GM18951 (cell line): ENCODE measurements at regions not wholly inside any gene's neighbourhood (a gene's known extent, or its start where the extent isn't known, plus 50 kb on each side); places are given as distances from the start of the nearest gene placed in this dataset.

ENCODE experiments used
- POLR2A ChIP-seq: IDR thresholded peaks from 4 replicates; pipeline ENCODE4 v1.6.1; 2011; ENCODE audit warnings: mild to moderate bottlenecking; ENCODE audit not compliant: insufficient read length, insufficient read depth; ENCODE audit errors: extremely low read depth
- in situ Hi-C: fragments of 300-500 bp; cut with MboI; formaldehyde crosslinking; loops from one replicate; pipeline ENCODE4 v1.12.0; 2022; ENCODE audit warnings: low sequenced_read_pairs, mixed read lengths, inconsistent platforms; ENCODE audit not compliant: unreplicated experiment

- in situ Hi-C loops, result loop anchor here (25.0 kb wide), 1 partner anchor 391 kb away; no protein-coding TSS in a partner anchor
- no peak for TF ChIP-seq POLR2A
These were observed 75.6 kb downstream of the RMI2 start for GRCh38 chr16:11420895-11421294.

- in situ Hi-C loops, result loop anchor here (25.0 kb wide), 1 partner anchor 390 kb away; no protein-coding TSS in a partner anchor
- TF ChIP-seq POLR2A, result no peak
These were observed 77.4 kb downstream of the RMI2 start for GRCh38 chr16:11422381-11423314.

- in situ Hi-C loops, result loop anchor here (25.0 kb wide), 1 partner anchor 389 kb away; no protein-coding TSS in a partner anchor
- no peak for TF ChIP-seq POLR2A
These were observed 78.3 kb downstream of the RMI2 start for GRCh38 chr16:11423315-11424117.

GRCh38 chr16:11424118-11424460 is 78.8 kb downstream of the RMI2 start:
- no peak for TF ChIP-seq POLR2A
- in situ Hi-C loops, result loop anchor here (25.0 kb wide), 1 partner anchor 388 kb away; no protein-coding TSS in a partner anchor

GRCh38 chr16:11425140-11425539 is 79.9 kb downstream of the RMI2 start:
- TF ChIP-seq POLR2A, result no peak
- in situ Hi-C loops, result no loop called here

- in situ Hi-C loops, result no loop called here
- TF ChIP-seq POLR2A, result no peak
These were observed 83.3 kb downstream of the RMI2 start for GRCh38 chr16:11428623-11428953.

GRCh38 chr16:11429123-11429522 is 83.9 kb downstream of the RMI2 start:
- no peak for TF ChIP-seq POLR2A
- in situ Hi-C loops, result no loop called here

- TF ChIP-seq POLR2A, result no peak
- in situ Hi-C loops, result no loop called here
These were observed 84.6 kb downstream of the RMI2 start for GRCh38 chr16:11429823-11430222.

GRCh38 chr16:11430601-11431317 is 85.5 kb downstream of the RMI2 start:
- TF ChIP-seq POLR2A, result no peak
- in situ Hi-C loops, result no loop called here

- no peak for TF ChIP-seq POLR2A
- in situ Hi-C loops, result no loop called here
These were observed 86.7 kb downstream of the RMI2 start for GRCh38 chr16:11431915-11432465.

- TF ChIP-seq POLR2A, result no peak
- in situ Hi-C loops, result no loop called here
These were observed 87.7 kb downstream of the RMI2 start for GRCh38 chr16:11432856-11433395.

GRCh38 chr16:11435576-11435975 is 90.3 kb downstream of the RMI2 start:
- TF ChIP-seq POLR2A, result no peak
- in situ Hi-C loops, result no loop called here
